Right atrium auricular region (tissue), 2 donors: ENCODE measurements at regions not wholly inside any gene's neighbourhood (a gene's known extent, or its start where the extent isn't known, plus 50 kb on each side); places are given as distances from the start of the nearest gene placed in this dataset.

Experiments used
- DNase-seq: peaks from one replicate; pipeline ENCODE4 v3.0.0-alpha.2; 2019; ENCODE audit warnings: low spot score
- H3K27ac ChIP-seq, 2 donors: fragments of 200-600 bp; sonication (generic); 1 replicate in 1 of 2; 2 replicates in 1 of 2; pipeline ENCODE4 v1.5.1; 2016 to 2019
- H3K27me3 ChIP-seq, 2 donors: fragments of 200-600 bp; sonication (generic); one replicate each; pipeline versions ENCODE4 v1.5.1 to v1.6.0; 2017 to 2019
- H3K36me3 ChIP-seq: fragments of 200-600 bp; sonication (generic); one replicate; pipeline ENCODE4 v1.5.1; 2016
- H3K4me1 ChIP-seq, 2 donors: fragments of 200-600 bp; sonication (generic); one replicate each; pipeline versions ENCODE4 v1.5.1 to v1.6.0; 2017 to 2019
- H3K4me3 ChIP-seq, 2 donors: fragments of 200-600 bp; sonication (generic); 1 replicate in 1 of 2; 2 replicates in 1 of 2; pipeline ENCODE4 v1.5.1; 2017 to 2019; ENCODE audit warnings: mild to moderate bottlenecking in 1 of 2, moderate library complexity in 1 of 2
- H3K9me3 ChIP-seq, 2 donors: fragments of 200-600 bp; sonication (generic); one replicate each; pipeline ENCODE4 v1.5.1; 2019
- CTCF ChIP-seq, 2 donors: fragments of 200-600 bp; sonication (generic); IDR thresholded peaks; one replicate each; pipeline ENCODE4 v1.5.1; 2019; ENCODE audit warnings: antibody characterized with exemption in 2 of 2

DNA sequence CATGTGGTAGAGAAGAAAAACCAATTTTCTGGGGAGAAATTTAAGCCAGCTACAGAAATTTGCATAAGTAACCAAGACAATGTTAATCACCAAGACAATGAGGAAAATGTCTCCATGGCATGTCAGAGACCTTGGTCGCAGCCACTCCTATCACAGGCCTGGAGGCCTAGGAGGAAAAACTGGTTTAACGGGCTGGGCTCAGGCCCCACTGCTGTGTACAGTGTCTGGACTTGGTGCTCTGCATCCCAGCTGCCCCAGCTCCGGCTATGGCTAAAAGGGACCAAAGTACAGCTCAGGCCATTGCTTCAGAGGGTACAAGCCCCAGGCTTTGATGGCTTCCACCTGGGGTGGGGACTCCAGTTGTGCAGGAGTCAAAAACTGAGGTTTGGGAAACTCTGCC, 1075.1 kb upstream of the CDH18 start:
- TF ChIP-seq CTCF (IDR thresholded peaks at IDR 0.05), result no peak
- no peaks in the 10 kb centered on the region for H3K9me3 ChIP-seq
- H3K4me3 ChIP-seq, result no peak overlapping the region
- H3K4me1 ChIP-seq, result no peaks in the 10 kb centered on the region
- H3K27me3 ChIP-seq, result no peaks in the 10 kb centered on the region
- H3K36me3 ChIP-seq, result no peaks in the 10 kb centered on the region
- no peak overlapping the region for H3K27ac ChIP-seq
- DNase-seq, result no peak

DNA sequence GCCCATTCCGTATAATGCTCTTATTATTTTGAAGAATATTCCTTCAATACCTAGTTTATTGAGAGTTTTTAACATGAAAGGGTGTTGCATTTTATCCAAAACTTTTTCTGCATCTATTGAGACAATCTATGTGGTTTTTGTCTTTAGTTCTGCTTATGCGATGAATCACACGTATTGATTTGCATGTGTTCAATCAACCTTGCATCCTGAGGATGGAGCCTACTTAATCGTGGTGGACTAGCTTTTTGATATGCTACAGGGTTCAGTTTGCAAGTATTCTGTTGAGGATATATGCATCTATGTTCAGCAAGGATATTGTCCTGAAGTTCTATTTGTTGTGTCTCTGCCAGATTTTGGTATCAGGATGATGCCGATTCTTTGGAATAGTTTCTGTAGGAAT, 1070.3 kb upstream of the CDH18 start:
- no peaks in the 10 kb centered on the region for H3K27me3 ChIP-seq
- H3K4me1 ChIP-seq, result no peaks in the 10 kb centered on the region
- no peak for TF ChIP-seq CTCF (IDR thresholded peaks at IDR 0.05)
- no peaks in the 10 kb centered on the region for H3K9me3 ChIP-seq
- no peak overlapping the region for H3K4me3 ChIP-seq
- DNase-seq, result no peak
- H3K27ac ChIP-seq, result no peak overlapping the region
- no peaks in the 10 kb centered on the region for H3K36me3 ChIP-seq

- Histone ChIP-seq H3K4me3 (no peak overlapping the region), H3K36me3 (no peaks in the 10 kb centered on the region), H3K4me1 (no peaks in the 10 kb centered on the region), H3K27me3 (no peaks in the 10 kb centered on the region), H3K27ac (no peak overlapping the region), H3K9me3 (no peaks in the 10 kb centered on the region)
- TF ChIP-seq CTCF (IDR thresholded peaks at IDR 0.05), result no peak
- no peak for DNase-seq
Observed at GRCh38 chr5:21051945-21052344, 1063.9 kb upstream of the CDH18 start.

DNA sequence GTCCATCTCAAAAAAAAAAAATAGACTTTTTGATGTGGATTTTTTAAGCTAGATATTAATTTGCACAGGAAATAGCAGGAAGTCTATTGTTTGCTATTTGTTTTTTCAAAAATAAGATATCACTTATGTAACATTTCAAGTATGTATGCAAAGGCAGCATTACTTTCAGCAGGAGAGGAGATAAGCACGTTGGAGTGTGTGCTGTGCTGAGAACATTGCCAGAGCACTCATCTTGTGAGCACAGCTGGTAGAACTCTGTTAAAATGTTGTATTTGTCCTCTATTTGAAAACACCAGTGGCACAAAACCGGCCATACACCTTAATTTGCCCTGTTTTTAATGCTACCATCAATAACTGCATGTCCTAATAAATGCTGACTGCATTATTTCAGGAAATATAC, 1061.9 kb upstream of the CDH18 start:
- H3K36me3 ChIP-seq, result no peaks in the 10 kb centered on the region
- no peaks in the 10 kb centered on the region for H3K4me1 ChIP-seq
- no peak for TF ChIP-seq CTCF (IDR thresholded peaks at IDR 0.05)
- no peak overlapping the region for H3K4me3 ChIP-seq
- H3K27me3 ChIP-seq, result no peaks in the 10 kb centered on the region
- DNase-seq, result no peak
- H3K27ac ChIP-seq, result no peak overlapping the region
- no peaks in the 10 kb centered on the region for H3K9me3 ChIP-seq

- H3K4me1 ChIP-seq, result no peaks in the 10 kb centered on the region
- H3K27me3 ChIP-seq, result no peaks in the 10 kb centered on the region
- DNase-seq, result no peak
- H3K27ac ChIP-seq, result no peak overlapping the region
- H3K4me3 ChIP-seq, result no peak overlapping the region
- TF ChIP-seq CTCF (IDR thresholded peaks at IDR 0.05), result no peak
- no peaks in the 10 kb centered on the region for H3K9me3 ChIP-seq
- no peaks in the 10 kb centered on the region for H3K36me3 ChIP-seq
Observed at GRCh38 chr5:21030981-21031380, 1043.0 kb upstream of the CDH18 start.

DNA sequence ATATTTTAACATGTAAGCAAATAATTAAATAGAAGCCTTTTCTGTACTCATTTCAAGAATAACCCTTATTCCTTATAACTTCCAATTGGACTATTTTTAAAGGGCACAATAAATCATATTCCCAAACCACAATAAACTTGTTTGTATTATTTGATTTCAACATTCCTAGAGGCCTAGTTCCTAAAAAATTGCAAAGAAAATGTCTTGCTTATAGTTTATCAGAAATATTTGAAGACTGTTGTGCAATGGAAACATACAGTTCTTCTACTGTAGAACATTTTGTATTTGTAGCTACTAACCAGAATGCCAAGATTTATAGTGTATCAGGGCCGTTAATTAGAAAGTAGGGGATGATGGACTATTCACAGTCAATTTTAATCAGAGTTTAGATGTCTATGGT, 1037.0 kb upstream of the CDH18 start:
- no peaks in the 10 kb centered on the region for H3K4me1 ChIP-seq
- no peak for DNase-seq
- H3K36me3 ChIP-seq, result no peaks in the 10 kb centered on the region
- H3K27ac ChIP-seq, result no peak overlapping the region
- TF ChIP-seq CTCF (IDR thresholded peaks at IDR 0.05), result no peak
- no peaks in the 10 kb centered on the region for H3K27me3 ChIP-seq
- H3K9me3 ChIP-seq, result peaks cover 0 to 4% of the 10 kb centered on the region in 2 donors
- no peak overlapping the region for H3K4me3 ChIP-seq
